ENCODE measurements at regions not wholly inside any gene's neighbourhood (a gene's known extent, or its start where the extent isn't known, plus 50 kb on each side); places are given as distances from the start of the nearest gene placed in this dataset.
"Not testable (repeated sequence)": the region's sequence is repeated elsewhere in the genome, so short reads cannot be mapped to it uniquely, and the experiment has no call there.

DNA sequence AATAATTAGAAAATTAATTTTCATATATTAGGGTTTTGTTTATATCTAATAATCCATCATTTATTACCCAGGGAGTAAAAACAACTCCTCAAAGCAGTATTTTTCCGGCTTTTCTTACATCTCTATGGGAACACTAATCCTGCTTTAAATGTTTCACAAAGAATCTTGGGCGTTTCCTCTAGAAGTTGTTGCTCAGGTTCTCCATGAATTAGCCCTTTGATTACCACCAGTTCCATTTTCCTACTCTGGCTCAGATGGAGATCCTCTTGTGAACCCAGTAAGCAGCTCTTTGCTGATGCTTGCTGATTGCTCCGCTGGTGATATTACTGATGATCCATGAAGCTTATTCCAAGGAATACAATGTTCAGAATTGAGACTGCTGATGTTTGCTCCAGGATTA lies 78.5 kb upstream of the PKP2 start:
- Histone ChIP-seq H3K4me3 (ENCODE audit: low read depth, low read length, poor library complexity, severe bottlenecking) (no peak overlapping the region), H3K4me1 (ENCODE audit: insufficient read depth, low read length, poor library complexity, severe bottlenecking) (no peaks in the 10 kb centered on the region), H3K27me3 (replicated peaks; ENCODE audit: insufficient read depth, low read depth, low read length, poor library complexity) (no peaks in the 10 kb centered on the region), H3K36me3 (ENCODE audit: insufficient read depth, low read length, poor library complexity, severe bottlenecking) (no peaks in the 10 kb centered on the region), H3K9me3 (ENCODE audit: low read depth, low read length, poor library complexity, severe bottlenecking) (no peaks in the 10 kb centered on the region), H3K27ac (ENCODE audit: low read depth, low read length, poor library complexity, severe bottlenecking) (no peak overlapping the region)
- no peak for DNase-seq (ENCODE audit: low spot score)
- TF ChIP-seq EZH2 (IDR thresholded peaks at IDR 0.05; ENCODE audit: borderline replicate concordance, low read depth, low read length, poor library complexity, severe bottlenecking), result no peak
- TF ChIP-seq, protein P1, sequence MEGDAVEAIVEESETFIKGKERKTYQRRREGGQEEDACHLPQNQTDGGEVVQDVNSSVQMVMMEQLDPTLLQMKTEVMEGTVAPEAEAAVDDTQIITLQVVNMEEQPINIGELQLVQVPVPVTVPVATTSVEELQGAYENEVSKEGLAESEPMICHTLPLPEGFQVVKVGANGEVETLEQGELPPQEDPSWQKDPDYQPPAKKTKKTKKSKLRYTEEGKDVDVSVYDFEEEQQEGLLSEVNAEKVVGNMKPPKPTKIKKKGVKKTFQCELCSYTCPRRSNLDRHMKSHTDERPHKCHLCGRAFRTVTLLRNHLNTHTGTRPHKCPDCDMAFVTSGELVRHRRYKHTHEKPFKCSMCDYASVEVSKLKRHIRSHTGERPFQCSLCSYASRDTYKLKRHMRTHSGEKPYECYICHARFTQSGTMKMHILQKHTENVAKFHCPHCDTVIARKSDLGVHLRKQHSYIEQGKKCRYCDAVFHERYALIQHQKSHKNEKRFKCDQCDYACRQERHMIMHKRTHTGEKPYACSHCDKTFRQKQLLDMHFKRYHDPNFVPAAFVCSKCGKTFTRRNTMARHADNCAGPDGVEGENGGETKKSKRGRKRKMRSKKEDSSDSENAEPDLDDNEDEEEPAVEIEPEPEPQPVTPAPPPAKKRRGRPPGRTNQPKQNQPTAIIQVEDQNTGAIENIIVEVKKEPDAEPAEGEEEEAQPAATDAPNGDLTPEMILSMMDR (conservative IDR thresholded peaks at IDR 0.05; ENCODE audit: low read depth, low read length), result no peak
- no TSS peak for BruUV-seq (replicated peaks)
- POLR2A ChIA-PET (ENCODE audit: low non-redundant PET), result no interaction called here
- CTCF ChIA-PET, result no interaction called here
- intact Hi-C loops (cut with micrococcal nuclease; ENCODE audit: unreplicated experiment), result no loop called here

DNA sequence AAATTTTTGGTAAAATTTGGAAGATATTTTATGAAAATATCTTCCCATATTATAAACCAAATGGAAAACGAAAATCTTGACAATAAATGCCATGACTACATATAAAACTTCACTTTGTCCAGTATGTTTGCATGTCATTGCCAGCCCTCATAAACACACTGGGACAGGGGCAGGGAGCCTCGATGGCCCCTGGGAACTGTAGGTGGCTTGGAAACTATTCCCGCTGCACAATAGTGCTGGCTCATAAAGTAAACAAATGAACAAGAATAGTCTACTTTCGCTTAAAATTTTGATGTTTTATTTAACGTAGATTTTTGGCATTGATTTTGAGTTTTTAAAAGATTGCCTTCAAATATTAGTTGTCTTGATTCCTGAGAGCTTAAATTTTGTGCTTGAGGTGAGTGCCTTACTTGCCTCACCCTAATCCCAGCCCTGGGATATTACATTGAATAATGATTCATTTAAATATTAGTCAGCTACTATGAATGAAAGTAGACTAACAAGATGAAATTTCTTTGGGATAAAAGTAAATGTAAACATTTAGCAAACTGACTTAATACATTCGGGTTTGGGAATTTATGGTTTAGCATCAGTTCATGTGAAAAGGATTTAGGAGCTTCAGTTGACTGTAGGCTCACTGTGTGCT lies 74.0 kb upstream of the PKP2 start:
- H3K27me3 ChIP-seq (replicated peaks; ENCODE audit: insufficient read depth, low read depth, low read length, poor library complexity), result no peaks in the 10 kb centered on the region
- no peaks in the 10 kb centered on the region for H3K4me1 ChIP-seq (ENCODE audit: insufficient read depth, low read length, poor library complexity, severe bottlenecking)
- intact Hi-C loops (cut with micrococcal nuclease; ENCODE audit: unreplicated experiment), result no loop called here
- H3K9me3 ChIP-seq (ENCODE audit: low read depth, low read length, poor library complexity, severe bottlenecking), result no peaks in the 10 kb centered on the region
- BruUV-seq (replicated peaks), result no TSS peak
- no peak overlapping the region for H3K4me3 ChIP-seq (ENCODE audit: low read depth, low read length, poor library complexity, severe bottlenecking)
- no peak overlapping the region for H3K27ac ChIP-seq (ENCODE audit: low read depth, low read length, poor library complexity, severe bottlenecking)
- no peaks in the 10 kb centered on the region for H3K36me3 ChIP-seq (ENCODE audit: insufficient read depth, low read length, poor library complexity, severe bottlenecking)
- ChIA-PET POLR2A (ENCODE audit: low non-redundant PET) (no interaction called here), CTCF (no interaction called here)
- TF ChIP-seq EZH2 (IDR thresholded peaks at IDR 0.05; ENCODE audit: borderline replicate concordance, low read depth, low read length, poor library complexity, severe bottlenecking), result no peak
- TF ChIP-seq, protein P1 (conservative IDR thresholded peaks at IDR 0.05; ENCODE audit: low read depth, low read length), result no peak
- DNase-seq (ENCODE audit: low spot score), result no peak

DNA sequence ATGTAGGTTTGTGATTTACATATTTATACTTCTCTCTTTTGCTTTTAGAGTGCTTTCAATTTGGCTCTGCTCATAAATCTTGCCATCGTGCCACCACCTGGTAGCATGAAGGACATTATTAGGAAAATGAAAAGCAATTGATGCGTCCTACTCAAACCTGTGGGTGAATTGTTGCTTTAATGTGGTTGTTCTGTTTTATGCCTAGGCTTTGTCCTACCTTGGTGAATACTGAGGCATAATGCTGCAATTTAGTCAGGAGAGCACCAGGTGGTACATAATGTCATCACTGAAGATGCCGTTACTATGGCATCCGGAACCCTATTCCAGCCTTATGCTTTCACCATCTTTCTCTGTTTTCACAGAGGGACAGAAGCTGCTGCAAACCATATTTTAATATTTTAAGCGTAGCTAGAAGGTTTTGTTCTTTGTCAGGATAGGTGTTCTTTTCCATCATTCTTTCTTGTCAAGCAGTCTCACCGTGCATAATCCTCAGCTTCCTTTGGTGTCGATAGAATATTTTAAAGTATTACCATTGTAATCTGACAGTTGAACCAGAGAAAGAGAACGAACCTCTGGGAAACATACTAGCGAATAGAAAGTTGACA lies 68.5 kb upstream of the PKP2 start:
- POLR2A ChIA-PET (ENCODE audit: low non-redundant PET), result no interaction called here
- CTCF ChIA-PET, result no interaction called here
- Histone ChIP-seq H3K9me3 (ENCODE audit: low read depth, low read length, poor library complexity, severe bottlenecking) (no peaks in the 10 kb centered on the region), H3K4me1 (ENCODE audit: insufficient read depth, low read length, poor library complexity, severe bottlenecking) (no peaks in the 10 kb centered on the region), H3K27me3 (replicated peaks; ENCODE audit: insufficient read depth, low read depth, low read length, poor library complexity) (no peaks in the 10 kb centered on the region), H3K27ac (ENCODE audit: low read depth, low read length, poor library complexity, severe bottlenecking) (no peak overlapping the region), H3K4me3 (ENCODE audit: low read depth, low read length, poor library complexity, severe bottlenecking) (no peak overlapping the region), H3K36me3 (ENCODE audit: insufficient read depth, low read length, poor library complexity, severe bottlenecking) (no peaks in the 10 kb centered on the region)
- TF ChIP-seq EZH2 (IDR thresholded peaks at IDR 0.05; ENCODE audit: borderline replicate concordance, low read depth, low read length, poor library complexity, severe bottlenecking), result no peak
- TF ChIP-seq, protein P1 (conservative IDR thresholded peaks at IDR 0.05; ENCODE audit: low read depth, low read length), result no peak
- BruUV-seq (replicated peaks), result no TSS peak
- intact Hi-C loops (cut with micrococcal nuclease; ENCODE audit: unreplicated experiment), result no loop called here
- no peak for DNase-seq (ENCODE audit: low spot score)

DNA sequence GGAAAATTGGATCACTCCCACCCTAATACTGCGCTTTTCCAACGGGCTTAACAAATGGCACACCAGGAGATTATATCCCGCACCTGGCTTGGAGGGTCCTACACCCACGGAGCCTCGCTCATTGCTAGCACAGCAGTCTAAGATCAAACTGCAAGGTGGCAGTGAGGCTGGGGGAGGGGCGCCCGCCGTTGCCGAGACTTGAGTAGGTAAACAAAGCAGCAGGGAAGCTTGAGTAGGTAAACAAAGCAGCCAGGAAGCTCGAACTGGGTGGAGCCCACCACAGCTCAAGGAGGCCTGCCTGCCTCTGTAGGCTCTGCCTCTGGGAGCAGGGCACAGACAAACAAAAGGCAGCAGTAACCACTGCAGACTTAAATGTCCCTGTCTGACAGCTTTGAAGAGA lies 59.8 kb upstream of the PKP2 start:
- CTCF ChIA-PET; POLR2A ChIA-PET (ENCODE audit: low non-redundant PET); intact Hi-C loops (cut with micrococcal nuclease; ENCODE audit: unreplicated experiment): not testable (repeated sequence)

More for the DNA sequence above, 59.8 kb upstream of the PKP2 start:
- H3K4me3 ChIP-seq (ENCODE audit: low read depth, low read length, poor library complexity, severe bottlenecking); H3K4me1 ChIP-seq (ENCODE audit: insufficient read depth, low read length, poor library complexity, severe bottlenecking); H3K36me3 ChIP-seq (ENCODE audit: insufficient read depth, low read length, poor library complexity, severe bottlenecking); BruUV-seq (replicated peaks); H3K9me3 ChIP-seq (ENCODE audit: low read depth, low read length, poor library complexity, severe bottlenecking); DNase-seq (ENCODE audit: low spot score); H3K27ac ChIP-seq (ENCODE audit: low read depth, low read length, poor library complexity, severe bottlenecking); H3K27me3 ChIP-seq (replicated peaks; ENCODE audit: insufficient read depth, low read depth, low read length, poor library complexity): not testable (repeated sequence)

All from A673 (cell line).